ENCODE measurements at regions not wholly inside any gene's neighbourhood (a gene's known extent, or its start where the extent isn't known, plus 50 kb on each side); places are given as distances from the start of the nearest gene placed in this dataset.

DNA sequence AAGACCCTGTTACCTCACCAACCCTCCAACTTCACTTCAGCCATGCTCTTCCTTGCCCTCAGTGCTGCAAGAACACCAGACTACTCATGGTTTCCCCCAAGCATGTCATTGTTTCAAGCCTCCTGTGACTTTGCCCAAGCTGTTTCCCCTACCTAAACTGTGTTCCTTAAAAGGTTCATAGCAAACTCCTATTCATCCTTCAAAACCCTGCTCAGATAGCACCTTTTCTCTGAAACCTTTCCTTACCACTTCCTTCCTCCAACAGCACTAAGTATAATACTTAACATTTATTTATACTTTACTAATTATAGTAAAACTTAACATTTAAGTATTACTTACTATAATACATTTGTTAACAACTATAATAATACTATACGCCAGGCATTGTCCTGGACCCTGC is 136.2 kb downstream of the CCT6B start:
- DNase-seq, result no peak

DNA sequence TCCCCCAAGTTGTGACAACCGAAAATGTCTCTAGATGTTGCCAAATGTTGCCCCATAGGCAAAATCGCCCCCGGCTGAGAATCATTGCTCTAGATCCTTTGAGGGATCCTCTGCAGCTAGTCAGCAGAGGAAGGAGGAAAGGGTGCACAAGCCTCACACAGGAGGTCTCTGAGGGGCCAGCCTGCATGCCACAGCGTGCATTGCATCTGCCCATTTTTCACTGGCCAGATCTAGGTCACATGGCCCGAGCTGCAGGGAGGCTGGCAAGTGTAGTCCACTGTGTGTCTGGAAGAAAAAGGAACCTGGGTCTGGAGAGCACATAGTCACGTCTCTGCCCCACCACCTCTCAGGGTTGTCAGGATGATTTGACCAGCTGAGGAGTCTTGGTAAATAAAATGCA is 138.2 kb downstream of the CCT6B start:
- no peak for DNase-seq

DNA sequence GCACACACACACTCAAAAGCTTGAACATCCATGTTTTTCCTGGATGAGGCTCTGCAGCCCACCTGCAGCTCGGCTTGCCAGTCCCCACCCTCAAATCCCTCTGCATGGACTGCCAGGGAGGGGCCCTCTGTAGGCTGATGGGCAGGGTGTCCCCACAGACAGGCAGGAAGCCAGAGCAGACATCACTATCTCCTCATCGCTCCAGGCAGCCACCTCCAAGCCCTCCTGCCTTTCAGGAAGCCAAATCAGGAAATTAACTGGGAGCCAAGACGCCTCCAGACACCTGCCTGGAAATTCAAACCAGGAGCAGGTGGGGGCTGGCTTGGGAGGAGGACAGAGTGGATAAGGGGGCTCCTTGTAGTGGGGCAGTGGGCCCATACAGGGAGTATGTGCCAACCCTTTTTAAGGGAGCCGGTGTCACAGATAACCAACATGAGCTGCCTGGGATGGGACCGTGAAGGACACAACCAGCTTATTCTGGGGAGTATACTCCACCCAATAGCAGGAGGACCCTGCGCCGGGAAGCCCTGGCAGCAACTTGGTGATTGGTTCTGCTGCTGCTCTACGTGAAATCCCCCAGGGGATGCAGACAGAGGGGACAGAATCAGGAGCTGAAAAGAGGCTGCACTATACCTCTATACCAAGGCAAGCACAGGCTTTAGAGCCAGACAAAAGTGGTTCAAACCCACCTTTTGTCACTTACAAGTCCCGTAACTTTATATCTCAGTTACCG is 139.1 kb downstream of the CCT6B start:
- no peak for DNase-seq

DNA sequence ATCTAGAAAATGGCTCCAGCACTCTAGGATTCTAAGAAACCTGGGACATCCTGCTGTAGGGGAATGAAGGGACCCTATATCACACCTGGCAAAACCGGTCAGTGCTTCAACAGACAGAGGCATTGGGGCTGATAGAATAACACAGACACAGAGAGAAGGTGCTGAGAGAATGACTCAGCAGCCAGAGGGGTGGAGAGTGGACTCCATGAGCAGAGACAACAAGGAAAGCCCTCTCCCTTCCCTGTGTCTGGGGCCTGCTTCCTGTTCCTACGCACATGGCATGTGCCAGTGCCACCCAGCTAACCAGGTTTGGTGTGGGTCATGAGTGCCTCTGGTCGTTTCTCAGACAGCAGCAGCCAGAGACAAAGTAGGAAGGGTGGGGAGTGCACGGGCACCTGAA is 140.3 kb downstream of the CCT6B start:
- DNase-seq, result no peak

DNA sequence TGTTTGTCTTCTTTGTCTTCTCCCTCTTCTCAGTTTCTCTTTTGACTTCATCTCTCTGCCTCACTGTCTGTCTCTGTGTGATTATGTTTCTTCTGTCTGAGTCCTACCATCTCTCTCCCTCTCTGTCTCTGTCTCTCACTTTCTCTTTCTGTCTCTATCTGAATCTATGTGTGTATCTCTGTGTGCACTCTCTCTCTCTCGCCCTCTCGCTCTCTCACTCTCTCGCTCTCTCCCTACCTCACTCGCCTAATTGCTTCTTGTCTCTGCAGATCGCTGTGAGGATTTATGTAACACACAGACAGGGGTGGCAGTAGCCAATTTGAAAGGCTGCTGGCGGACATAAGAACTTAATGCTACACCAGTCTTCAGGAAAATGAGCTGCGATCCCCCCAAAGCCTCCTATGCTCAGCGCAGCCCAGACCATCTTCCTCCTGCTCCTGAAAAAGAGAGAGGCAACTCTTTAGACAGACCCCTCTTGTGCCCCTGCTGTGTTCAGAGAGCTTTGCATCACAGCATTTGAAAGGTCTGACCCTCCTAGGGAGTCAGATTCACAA is 140.9 kb downstream of the CCT6B start:
- no peak for DNase-seq

DNA sequence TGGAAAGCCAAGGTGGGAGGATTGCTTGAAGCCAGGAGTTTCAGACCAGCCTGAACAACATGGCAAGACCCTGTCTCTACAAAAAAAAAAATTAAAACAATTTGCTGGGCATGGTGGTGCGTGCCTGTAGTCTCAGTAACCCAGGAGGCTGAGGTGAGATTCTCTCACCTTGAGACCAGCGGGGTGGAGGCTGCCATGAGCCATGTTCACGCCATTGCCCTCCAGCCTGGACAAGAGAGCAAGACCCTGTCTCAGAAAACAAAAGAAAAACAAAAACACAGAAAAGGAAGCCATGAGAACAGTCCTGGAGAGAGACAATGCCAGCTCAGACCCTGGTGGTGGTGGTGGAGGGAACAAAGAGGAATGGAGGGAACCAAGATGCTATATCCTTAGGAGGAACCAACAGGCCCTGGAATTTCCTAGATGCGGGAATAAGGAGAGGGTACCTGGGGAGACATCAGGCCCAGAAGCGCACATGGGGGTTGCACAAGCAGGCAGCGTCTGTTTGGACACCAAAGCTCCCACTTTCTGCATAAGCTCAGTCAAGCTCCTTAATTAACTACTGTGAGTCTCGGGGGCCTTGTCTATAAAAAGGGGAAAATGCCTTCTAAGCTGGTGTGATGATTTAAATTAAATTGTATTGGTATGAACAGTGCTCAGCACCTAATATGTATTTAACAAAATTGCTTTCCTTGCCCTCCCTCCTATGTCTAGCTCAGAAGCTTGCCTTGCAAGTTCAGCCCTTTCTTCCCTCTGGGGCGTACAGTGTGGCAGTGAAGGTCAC is 143.8 kb downstream of the CCT6B start:
- no peak for DNase-seq

DNA sequence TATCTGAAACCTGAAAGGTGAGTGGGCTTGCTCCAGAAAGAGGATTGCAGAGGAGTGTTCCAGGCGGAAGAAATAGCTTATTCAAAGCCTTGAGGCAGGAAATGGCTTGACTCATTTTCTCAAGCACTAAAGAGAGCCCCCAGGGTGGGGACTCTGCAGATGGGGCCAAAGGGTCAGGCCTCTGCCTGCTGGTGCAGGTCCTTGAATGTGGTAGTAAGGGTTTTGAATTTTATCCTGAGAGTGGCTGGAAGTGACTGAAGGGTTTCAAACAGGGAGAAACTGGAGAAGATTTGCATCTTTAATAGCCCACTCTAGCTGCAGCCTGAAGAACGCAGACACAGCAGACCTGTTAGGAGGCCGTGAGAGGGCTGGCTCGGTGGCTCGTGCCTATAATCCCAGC is 144.4 kb downstream of the CCT6B start:
- DNase-seq, result no peak

DNA sequence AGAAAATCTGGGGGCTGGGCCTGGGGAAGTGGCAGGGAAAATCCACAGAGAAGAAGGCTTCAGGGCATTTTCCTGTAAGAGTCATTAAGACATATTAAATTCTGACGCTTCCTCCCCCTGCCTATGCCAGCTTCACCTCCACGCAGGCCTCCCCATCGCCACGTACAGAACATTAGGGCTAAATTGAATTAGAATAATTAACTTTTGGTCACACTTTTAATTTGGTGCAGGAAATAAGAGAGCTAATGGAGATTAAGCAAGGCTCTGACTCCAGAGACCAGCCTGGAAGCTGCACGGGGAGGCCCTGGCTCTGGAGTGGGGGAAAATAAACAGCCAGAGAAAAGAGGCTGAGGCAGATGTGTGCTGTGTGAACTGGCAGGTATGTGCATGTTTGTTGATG is 148.0 kb downstream of the CCT6B start:
- DNase-seq, result no peak

DNA sequence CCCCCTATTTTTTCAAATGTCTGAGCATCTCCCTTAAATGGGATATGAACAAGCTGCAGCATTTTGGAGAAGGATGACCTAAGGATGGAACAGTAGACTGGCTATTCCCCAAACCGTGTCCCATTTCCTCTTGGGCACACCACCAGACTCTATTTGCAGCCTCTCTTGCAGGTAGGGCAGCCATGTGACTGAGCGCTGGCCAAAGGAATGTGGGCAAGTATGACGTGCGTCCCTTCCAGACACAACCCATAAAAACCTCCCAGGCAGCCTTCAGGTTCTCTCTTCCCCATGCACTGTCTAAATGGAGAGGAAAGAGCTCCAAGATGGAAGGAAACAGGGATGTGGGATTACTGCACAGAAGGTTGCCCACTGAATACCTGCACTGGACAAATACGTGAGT is 149.7 kb downstream of the CCT6B start:
- DNase-seq, result no peak

DNA sequence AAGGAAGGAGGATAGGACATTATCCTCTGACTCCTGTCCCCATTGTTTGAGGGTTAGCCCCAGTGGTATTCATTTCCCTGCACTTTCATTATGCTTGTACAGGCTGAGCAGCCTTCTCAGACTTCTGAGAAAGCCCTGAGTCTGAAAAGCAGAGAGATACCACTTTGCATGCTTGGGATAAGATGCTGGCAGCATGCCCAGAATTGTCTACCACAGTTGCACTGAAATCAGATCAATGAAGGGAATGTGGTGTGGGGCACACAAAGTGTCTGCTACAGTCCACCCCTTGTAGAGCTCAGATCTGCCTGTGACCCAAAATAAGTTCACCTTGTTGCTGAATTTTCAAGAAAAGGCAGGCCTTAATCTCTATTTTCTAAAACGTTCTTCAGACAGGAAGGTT is 160.6 kb downstream of the CCT6B start:
- DNase-seq, result no peak

DNA sequence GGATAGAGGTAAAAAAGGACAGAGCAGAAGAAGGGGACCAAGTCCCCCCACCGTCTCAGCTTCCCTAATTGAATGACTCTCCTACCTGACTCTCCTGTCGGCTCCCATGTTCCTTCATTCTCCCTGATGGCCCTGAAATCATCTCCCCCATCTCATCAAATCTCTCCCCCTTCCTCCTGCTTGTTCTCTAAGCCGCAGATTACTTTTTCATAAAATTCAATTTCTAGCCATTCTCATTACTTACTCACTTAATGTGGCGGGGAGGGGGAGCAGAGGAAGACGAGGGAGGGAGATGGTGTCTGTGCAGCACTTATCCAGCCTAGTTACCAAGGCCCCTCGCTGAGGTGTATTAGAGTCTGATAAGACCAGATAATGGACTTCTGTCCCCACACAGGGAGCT is 161.5 kb downstream of the CCT6B start:
- no peak for DNase-seq

DNA sequence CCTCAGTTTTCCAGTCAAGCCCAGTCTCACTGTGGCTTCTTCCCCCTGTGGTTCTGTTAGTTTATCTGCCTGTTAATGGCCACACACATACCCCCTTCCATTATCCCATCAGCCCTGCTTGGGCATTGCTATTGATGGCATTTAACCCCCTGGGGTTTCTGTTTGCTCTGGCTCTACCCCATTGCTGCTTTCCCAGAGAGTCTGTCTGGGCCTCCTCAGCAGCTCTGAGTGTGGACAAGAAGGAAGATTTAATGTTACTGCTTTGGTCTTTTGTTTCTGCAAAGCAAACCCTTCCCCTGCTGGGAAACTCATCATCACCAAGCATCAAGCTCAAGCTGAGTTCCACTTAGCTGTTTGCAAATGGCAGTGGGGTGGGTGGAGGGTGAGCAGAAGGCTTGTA is 162.7 kb downstream of the CCT6B start:
- DNase-seq, result no peak

DNA sequence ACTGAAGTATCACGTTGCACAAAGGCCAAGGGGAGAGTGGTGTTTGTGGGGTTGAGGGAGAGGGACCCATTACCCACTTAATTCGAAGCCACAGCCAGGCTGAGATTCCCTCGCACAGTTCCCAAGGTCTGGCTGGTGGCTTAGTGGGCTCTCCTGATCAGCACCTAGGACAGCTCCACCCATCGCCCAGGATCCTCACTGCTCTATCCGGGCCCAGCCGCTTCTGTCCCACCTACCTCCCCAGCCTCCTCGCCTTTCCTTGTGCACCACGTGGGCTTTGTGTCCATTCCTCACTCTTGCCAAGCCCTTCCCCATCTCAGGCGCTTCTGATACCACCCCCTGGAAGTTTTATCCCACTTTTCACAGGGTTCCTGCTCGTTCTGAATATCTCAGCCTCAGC is 163.5 kb downstream of the CCT6B start:
- no peak for DNase-seq

DNA sequence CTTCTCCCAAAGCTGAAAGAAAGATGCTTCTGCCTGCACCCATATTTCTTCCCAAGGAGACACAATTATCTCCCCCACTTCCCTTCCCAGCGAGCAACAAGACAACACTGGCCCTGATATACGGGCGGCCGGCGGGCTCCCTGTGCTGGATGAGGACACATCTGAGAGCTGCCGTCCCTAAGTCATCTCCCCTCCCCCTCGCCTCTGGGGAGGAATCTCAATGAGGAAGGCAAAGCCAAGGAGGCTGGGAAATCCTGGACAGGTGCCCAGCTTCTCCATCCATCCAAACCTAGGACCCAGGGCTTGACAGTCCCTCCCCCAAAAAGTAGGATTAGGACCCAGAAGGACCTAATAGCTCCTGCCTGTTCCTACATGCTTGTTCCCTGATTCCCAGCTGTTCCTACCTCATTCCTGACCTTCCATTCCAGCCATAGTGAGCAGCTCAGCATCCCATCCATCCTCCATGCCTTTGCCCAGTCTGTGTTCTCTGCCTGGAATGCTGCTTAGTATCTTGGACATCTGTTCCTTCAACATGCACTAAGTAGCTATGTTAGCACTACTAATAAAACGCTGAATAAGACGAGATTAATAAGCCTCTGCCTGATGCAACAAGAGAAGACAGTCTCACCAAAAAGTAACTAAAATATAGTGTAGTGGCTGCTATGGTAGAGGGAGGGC is 167.9 kb downstream of the CCT6B start:
- DNase-seq, result no peak

DNA sequence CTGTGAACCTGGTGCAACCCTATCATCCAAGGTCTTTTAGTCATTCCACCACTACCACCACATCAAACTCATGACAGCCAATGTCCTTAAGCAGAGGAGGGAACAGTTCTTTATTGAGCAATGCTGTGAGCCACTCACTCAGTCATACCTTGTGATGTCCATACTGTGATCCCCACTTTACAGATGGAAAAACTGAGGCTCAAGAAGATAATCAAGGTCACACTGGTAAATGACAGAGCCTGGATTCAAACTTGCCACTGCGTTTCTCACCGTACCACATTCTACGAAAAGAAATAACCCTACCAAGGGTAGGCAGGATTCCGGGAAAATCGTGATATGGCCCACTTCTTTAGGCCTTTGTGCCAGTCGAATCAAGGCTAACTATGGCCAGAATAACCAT is 172.6 kb downstream of the CCT6B start:
- no peak for DNase-seq

DNA sequence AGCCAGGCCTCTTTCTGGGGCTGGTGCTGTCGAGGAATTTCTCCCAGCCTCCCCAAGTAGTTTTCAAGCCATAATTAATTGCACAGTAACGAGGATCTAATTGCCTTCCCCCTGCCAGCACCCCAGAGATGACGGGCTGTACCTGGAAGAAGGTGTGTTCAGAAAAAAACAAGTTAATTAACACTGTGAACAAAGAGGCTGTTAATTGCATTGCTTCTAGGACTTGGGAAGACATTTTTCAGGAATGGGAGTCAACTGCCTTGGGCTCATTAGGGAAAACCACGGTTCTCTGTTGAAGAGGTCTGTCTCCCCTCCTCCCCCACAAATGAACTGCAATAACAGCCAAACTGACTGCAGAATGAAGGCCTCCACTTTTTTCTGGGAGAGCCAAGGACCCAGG is 176.7 kb downstream of the CCT6B start:
- no peak for DNase-seq

DNA sequence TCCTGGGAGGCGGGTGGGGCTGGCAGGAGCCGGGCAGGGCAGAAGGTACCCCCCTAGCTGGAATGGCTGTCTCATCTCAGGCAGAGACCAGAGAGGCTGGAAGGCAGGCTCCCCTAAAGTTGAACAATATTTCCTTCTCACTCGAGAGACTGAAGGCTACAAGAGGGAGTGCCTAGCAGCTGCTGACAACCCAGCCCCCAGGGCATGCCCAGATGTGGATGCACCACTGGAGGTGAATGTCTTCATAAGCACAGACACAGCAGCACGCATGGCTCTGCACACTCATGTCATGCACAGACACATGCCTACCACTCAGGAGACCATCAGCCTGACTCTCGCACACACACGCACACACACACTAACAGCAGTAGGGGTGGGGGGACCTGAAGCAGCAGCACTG is 179.0 kb downstream of the CCT6B start:
- DNase-seq, result no peak

DNA sequence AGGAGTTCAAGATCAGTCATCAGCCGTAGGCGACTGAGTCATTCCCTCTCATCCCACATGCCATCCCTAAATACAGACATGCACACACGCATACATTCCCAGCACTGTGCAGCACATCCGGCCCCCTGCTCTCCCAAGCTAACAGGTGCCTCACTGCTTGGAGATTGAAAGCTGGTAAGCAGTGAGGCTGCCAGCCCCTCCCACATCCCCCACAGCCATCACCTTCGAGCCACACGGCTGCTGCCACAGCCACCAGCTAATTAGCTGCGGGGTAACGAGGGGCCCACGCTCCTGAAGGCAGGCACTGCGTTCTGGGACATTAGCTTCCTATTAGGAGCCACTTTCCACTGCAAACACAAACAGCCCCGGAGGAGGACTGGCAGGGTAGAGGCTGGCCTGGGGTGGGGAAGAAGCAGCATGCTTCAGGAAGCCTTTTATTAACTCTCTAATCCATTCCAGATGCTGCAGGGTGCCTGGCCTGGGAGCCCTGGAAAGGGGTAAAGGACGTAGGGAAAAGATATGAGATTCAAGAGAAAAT is 179.6 kb downstream of the CCT6B start:
- DNase-seq, result no peak

DNA sequence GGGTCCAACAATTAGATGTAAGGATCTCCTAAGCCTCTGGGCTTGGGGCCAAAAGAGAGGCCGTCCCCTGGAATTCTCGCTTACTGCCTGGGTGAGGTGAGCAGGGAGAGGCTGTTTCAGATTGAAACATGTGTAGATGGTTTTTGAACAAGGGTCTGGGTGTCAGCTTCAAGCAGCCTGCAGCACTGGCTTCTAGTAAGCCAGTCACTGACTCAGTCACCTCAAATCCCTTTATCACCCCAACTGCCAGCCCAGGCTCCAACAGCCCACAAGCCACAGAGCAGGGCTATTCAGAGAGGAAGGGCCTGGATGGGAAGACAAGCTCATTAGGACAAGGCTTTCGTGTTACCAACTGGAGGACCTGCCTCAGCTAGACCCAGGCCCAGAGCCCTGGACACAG is 180.2 kb downstream of the CCT6B start:
- DNase-seq, result no peak

DNA sequence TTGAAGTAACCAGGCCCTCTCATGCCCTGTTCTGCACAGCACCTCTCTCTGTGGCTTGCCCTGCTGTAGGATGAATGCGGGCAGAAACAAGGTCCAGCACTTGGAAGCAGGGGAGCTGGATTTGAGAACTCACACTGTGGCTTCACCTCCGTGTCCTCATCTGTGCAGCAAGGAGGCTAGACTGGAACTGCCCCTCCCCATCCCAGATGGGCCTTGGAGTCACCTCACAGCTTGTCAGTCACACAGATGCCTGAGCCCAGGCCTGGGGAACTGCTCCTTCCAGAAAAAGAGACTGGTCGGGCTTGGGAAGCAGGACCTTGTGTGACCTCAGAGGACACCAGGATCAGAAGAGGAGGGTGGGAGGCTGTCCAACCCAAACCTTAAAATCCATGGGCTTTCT is 180.8 kb downstream of the CCT6B start:
- no peak for DNase-seq

DNA sequence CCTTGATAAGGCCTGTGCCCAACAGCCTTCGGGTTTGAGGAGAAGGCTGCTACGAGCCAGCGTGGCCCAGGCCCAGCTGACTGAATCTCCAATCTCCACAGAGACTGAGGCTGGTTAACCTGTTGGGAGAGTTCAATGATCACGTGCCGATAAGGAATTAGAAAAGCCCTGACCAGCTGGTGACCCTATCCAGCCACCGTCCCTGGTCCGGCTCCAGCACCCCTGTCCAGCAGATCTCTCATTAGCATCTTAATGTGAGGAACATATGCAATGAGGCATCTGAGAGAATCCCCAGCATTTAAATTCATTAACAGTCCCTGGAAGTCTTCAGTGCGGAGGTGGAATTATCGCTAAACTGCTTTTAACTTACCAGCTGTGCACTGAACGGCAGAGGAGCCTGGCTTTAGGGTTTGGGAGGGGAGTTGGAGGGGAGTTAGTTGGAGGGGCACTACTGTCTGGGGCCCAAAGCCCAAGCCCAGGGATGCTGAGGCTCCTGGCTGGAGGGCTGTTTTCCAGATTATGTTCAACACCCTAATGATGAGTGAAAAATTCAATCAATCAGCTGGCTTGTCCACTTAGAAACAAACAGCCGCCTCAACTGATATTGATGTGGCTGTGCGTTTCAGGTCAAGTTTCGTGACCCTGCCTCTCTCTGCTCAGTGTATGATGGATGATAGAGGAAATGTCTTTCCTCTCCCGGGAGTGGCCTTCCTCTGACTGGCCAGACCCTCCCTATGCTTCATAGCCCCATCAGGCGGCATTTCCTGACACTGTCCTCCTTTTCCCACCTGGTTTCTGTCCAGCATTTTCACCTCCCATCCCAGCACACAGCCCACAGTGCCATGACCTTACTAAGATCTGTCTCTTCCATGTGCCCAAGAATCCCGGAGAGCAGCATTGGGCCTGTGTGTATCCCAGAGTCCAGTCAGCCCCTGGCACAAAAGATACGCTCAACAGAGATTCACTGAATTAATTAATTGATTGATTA is 184.5 kb downstream of the CCT6B start:
- no peak for DNase-seq

DNA sequence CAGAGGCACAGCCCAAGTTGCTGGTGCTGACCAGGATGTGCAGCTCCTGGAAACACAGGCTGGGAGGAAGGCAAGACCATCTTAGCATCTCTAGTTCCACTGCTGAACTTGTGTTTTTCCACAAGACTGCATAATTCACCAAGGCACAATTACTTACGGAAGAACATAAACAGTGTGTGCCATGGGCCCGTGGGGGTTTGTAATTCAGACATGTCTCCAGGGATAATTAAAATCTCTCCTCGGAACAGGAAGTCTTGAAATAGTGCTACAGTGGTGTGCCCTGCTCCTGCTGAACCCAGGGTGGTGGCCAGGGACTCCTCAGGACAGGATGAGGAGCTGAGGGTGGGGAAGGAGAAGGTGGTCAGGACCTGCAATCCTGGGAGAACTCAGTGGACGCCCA is 188.2 kb downstream of the CCT6B start:
- DNase-seq, result no peak

All from NCI-H2029 treated with DMSO at 0.1 percent for 48 hours (cell line).